ENCODE measurements at regions not wholly inside any gene's neighbourhood (a gene's known extent, or its start where the extent isn't known, plus 50 kb on each side); places are given as distances from the start of the nearest gene placed in this dataset.

GRCh38 chr11:80365980-80366379, 925.1 kb upstream of the TENM4 start:
- no peak for DNase-seq

- no peak for DNase-seq
Observed at GRCh38 chr11:80365076-80365725, 924.4 kb upstream of the TENM4 start.

GRCh38 chr11:80362563-80363340, 921.9 kb upstream of the TENM4 start:
- no peak for DNase-seq

GRCh38 chr11:80355251-80355650, 914.4 kb upstream of the TENM4 start:
- no peak for DNase-seq

- DNase-seq, result no peak
Observed at GRCh38 chr11:80350541-80350940, 909.7 kb upstream of the TENM4 start.

- no peak for DNase-seq
Observed at GRCh38 chr11:80349997-80350396, 909.2 kb upstream of the TENM4 start.

GRCh38 chr11:80346353-80347059, 905.7 kb upstream of the TENM4 start:
- DNase-seq, result no peak

GRCh38 chr11:80343436-80343835, 902.6 kb upstream of the TENM4 start:
- no peak for DNase-seq

GRCh38 chr11:80338231-80338630, 897.4 kb upstream of the TENM4 start:
- no peak for DNase-seq

- no peak for DNase-seq
Observed at GRCh38 chr11:80331694-80332093, 890.9 kb upstream of the TENM4 start.

GRCh38 chr11:80330264-80330663, 889.4 kb upstream of the TENM4 start:
- no peak for DNase-seq

GRCh38 chr11:80328774-80329173, 887.9 kb upstream of the TENM4 start:
- DNase-seq, result no peak

GRCh38 chr11:80327956-80328614, 887.3 kb upstream of the TENM4 start:
- DNase-seq, result no peak

- DNase-seq, result no peak
Observed at GRCh38 chr11:80321786-80322185, 881.0 kb upstream of the TENM4 start.

GRCh38 chr11:80320765-80321164, 879.9 kb upstream of the TENM4 start:
- no peak for DNase-seq

- no peak for DNase-seq
Observed at GRCh38 chr11:80320226-80320625, 879.4 kb upstream of the TENM4 start.

GRCh38 chr11:80317612-80318011, 876.8 kb upstream of the TENM4 start:
- DNase-seq, result no peak

- DNase-seq, result no peak
Observed at GRCh38 chr11:80315200-80315599, 874.4 kb upstream of the TENM4 start.

GRCh38 chr11:80309301-80309700, 868.5 kb upstream of the TENM4 start:
- no peak for DNase-seq

GRCh38 chr11:80307676-80308075, 866.8 kb upstream of the TENM4 start:
- DNase-seq, result no peak

- DNase-seq, result no peak
Observed at GRCh38 chr11:80297858-80298632, 857.2 kb upstream of the TENM4 start.

GRCh38 chr11:80293293-80293692, 852.5 kb upstream of the TENM4 start:
- no peak for DNase-seq
